GM18868 (cell line): ENCODE measurements at regions not wholly inside any gene's neighbourhood (a gene's known extent, or its start where the extent isn't known, plus 50 kb on each side); places are given as distances from the start of the nearest gene placed in this dataset.

Source experiments
- ATAC-seq: cut with Tn5 transposase; IDR thresholded peaks from one replicate; pipeline ENCODE4 v1.9.1; 2021; ENCODE audit warnings: mild to moderate bottlenecking, moderate library complexity; ENCODE audit not compliant: unreplicated experiment

- ATAC-seq: no peak
Observed at GRCh38 chr9:90948156-90948555, 146.5 kb downstream of the SYK start.

- ATAC-seq: no peak
Observed at GRCh38 chr9:90950600-90950999, 149.0 kb downstream of the SYK start.

DNA sequence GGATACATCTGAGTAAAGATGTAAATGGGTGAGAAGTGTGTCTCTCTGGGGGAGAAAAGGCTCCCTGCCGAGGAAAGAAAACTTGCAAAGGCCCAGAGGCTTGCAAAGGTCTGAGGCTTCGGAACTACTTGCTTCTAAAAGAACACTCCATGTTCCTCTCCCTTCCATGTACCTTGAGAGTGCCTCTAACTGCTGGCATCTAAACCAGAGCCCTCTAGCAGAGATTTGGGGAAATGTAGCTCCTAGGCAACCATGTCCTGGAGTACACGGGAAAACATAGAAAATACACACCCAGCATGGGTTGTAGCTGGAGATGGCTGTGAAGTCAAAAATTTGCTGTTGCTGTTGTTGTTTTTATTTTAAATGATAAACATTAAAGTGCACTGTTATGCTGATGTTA is 151.6 kb downstream of the SYK start:
- ATAC-seq: no peak

DNA sequence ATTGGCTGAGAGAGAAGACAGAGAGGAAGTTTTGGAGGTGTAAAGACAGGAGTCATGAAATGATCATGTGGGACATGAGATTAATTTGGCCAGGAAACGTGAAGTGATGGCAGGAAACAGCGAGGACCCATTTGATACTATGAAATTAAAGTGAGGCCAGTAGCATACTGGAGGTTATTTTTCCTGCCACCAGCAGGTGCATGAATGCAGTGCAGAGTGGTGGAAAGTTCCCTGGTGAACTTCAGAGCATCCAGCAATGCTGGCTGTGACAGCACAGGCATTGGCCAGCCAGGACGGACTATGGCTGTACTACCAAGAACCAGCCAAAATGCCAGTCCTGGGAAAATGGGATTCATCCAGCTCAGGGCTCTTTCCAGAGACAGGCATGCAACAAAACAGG is 152.2 kb downstream of the SYK start:
- no peak for ATAC-seq

- no peak for ATAC-seq
Observed at GRCh38 chr9:90956026-90956810, 154.6 kb downstream of the SYK start.

DNA sequence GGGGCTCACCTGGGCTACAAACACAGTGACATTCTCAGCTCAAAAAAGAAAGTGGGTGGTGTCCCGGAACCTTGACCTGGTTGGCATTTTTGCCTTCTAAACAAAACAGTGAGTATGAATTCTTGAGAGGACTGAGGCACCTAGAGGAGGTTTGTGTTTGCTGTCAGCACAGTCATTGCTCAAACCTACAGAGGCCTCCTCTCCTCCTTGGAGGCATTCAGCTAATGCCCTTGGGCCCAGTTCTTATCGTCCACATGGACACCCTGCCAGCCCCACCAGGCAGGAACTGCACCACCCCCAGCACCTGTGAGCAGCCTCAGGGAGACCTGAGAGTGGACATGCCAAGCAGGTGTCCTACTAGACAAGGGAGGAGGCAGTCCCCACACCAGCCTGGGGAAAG is 156.7 kb downstream of the SYK start:
- ATAC-seq: no peak

DNA sequence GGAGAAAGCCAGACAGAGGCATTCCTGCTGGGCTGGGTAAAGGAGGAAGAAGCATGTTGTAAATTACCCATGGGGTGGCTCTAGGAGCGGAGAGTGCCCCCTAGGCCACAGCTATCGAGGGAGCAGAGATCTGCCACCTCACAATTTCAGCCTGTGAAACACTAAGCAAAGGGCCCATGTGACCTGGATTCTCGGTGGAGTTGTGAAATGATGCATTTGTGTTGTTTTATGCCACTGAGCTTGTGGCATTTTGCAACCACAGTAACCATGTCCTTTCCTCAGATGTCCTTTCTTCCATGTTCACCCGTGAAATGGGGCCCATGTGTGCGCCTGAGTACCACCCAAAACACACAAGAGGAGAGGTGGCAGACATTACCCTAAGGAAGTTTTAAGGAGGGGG is 159.3 kb downstream of the SYK start:
- no peak for ATAC-seq

DNA sequence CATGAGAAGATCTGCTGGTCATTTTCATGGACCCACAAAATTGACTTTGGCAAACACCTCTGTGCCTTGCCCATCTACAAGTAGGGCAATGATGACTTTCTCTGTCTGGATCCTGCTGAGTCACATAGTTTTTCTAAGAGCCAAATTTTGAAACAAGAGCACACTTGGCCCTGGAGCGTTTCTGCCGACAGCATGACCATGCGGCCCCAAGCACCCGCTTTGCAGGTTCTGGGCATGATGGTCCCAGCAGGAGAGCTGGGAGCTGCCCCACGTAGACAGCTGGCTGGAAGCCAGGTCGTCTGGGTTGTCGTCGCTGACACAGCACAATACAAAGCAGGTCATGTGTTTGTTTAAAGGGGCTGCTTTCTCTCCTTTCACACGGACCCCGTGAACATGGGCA is 159.8 kb downstream of the SYK start:
- ATAC-seq: no peak

DNA sequence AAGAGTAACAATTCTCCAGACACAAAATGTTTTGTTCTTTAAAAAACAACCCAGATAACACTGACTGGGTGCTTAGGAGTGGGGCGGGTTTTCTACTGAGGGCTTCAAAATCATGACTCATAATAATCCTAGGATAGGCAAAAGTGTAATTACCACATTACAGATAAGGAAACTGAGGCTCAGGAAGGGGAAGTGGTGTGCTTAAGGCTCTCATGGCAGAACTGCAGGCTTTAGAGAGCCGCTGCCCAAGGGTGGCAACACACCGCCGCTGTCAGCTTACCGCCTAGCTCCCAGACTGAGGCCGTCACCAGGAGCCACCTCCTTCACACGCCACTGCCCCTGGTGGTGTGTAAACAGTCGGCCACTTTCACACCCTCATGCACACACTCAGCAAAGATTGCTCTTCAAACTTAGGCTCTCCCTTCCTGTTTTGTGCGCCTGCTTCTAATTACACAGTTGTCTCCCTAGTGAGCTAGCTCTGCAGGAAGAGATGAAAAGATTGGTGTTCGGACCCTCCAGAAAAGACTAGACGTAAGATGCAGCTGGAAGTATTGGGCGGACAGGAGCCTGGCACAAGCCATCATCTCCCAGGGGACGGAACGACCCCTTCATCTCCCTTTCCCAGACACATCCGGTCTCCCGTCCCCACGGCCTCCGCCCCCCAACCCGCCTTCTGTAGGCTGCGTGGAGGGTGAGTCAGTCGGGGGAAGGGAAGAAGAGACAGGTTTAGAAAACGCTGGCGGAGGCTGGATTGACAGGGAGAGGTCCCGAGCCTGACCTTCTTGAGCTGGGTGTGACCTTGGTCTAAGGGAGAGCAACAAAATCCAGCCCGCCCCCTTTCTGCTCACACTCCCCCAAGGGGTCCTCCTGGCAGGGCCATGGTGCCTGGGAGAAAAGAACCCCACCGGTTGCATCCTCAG is 162.7 kb downstream of the SYK start:
- ATAC-seq: no peak

GRCh38 chr9:90965226-90966030 is 163.8 kb downstream of the SYK start:
- ATAC-seq: no peak

DNA sequence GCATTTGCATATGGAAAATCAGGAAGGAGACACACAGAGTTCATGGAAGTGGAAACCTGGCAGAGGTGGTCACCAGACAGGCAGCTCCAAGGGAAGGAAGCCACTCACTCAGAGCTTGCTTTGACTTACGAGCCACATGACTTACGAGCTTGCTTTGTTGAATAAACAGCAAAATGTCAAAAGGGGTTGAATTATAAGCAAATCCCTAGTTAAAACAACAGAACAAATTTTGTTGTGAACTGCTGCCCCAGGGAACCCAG is 164.3 kb downstream of the SYK start:
- ATAC-seq: no peak

- ATAC-seq: no peak
Observed at GRCh38 chr9:90966480-90967144, 165.0 kb downstream of the SYK start.

GRCh38 chr9:90967145-90967538 is 165.5 kb downstream of the SYK start:
- no peak for ATAC-seq

DNA sequence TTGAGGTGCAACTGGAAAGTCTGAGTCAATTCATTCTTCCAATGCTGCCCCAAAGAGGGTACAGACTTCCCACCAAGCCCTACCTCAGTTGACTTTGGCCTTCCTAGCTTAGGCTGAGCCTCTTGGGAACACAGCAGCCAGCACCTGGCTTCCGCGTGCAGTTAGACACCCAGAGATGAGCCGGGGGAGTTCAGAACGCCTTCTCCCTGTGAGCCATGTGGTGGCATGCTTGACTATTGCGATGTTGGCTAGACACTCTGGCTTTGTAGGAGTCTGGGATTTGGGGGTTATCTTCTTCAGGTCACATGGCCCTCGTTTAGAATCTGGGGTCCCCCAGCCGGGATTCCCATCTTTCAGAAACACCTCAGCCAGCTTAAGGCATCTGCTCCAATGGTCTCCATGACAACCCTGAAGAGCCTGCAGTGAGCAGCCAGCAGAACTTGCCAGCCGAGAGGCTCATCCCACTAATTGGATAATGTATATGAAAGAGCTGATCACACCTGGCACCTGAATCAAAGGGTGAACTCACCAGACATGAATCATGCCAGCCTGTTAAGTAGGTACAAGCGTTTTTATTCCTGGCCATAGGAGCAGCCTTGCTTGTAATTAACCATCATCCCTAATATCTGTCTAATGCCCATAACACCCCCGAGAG is 167.5 kb downstream of the SYK start:
- no peak for ATAC-seq

DNA sequence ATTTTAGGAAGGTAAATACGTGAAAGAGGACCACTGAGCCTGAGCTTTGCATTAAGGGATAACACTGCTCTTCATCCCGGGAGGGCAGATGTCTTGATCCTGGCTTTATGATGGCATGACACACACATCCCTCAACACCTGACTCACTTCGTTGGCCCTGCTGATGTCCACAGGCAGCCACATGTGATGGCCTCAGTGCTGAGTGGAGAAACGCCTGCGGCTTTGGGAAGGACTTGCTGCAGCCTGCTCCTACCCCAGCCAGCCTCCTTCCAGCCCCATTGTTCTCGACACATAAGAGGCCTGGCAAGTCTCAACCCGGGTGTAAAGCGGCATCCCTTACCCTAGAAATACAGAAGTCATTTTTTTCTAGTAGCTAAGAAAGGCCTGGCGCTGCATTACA is 169.0 kb downstream of the SYK start:
- no peak for ATAC-seq

DNA sequence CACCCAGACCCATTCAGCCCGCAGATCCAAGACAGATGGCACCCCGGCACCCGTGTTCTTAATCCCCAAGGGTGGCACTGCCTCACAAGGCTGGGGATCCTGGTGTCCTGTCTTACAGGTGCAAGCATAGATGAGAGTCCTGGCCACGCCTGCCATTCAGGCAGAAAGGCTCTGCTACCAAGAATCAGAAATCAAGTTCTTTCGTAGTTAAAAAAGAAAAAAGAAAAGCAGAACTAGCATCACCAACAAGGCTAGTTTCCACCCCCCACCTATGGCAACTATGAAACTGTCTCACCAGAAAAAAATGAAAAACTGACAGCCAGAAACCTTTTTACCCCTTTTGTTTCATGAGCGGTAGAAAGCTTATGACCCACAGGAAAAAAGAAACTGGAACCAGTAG is 170.4 kb downstream of the SYK start:
- ATAC-seq: peak; percentile 40

- ATAC-seq: no peak
Observed at GRCh38 chr9:90974016-90974415, 172.4 kb downstream of the SYK start.

DNA sequence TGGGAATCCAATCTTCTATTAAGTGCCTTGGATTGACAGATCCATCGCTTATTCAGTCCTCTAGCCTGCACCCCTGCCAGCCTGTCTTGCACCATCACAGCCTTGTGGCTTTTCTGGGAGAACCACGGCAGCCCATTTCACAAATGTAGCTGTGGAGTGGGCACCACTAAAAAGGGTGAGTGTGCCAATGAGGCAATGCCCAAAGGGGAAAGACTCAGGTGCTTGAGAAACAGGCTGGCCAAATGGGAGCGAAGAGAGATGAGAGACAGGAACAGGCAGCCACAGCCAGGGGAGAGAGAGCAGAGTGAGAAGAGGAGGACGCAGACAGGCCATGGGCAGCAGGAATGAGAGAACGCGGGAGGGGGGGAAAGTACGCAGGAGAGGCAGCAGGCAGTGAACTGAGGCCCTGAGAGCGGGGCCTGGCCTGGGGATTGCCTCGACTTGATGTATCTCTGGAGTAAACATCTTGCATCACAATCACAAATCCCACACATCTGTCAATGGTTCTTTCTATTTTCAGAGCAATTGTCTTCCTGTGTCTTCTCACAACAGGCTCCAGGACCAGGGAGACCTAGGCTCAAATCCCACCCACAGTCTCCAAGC is 173.1 kb downstream of the SYK start:
- no peak for ATAC-seq

GRCh38 chr9:90975781-90976538 is 174.3 kb downstream of the SYK start:
- no peak for ATAC-seq
